ENCODE measurements at regions not wholly inside any gene's neighbourhood (a gene's known extent, or its start where the extent isn't known, plus 50 kb on each side); places are given as distances from the start of the nearest gene placed in this dataset.

- TF ChIP-seq POLR2A (IDR thresholded peaks at IDR 0.05) (no peak), CTCF (IDR thresholded peaks at IDR 0.05 in 8 of 11, conservative IDR thresholded peaks at IDR 0.05 in 3 of 11) (no peak)
These were observed 197.8 kb downstream of the FOXD2 start for GRCh38 chr1:47635597-47635996.
